ENCODE measurements at regions not wholly inside any gene's neighbourhood (a gene's known extent, or its start where the extent isn't known, plus 50 kb on each side); places are given as distances from the start of the nearest gene placed in this dataset.

DNA sequence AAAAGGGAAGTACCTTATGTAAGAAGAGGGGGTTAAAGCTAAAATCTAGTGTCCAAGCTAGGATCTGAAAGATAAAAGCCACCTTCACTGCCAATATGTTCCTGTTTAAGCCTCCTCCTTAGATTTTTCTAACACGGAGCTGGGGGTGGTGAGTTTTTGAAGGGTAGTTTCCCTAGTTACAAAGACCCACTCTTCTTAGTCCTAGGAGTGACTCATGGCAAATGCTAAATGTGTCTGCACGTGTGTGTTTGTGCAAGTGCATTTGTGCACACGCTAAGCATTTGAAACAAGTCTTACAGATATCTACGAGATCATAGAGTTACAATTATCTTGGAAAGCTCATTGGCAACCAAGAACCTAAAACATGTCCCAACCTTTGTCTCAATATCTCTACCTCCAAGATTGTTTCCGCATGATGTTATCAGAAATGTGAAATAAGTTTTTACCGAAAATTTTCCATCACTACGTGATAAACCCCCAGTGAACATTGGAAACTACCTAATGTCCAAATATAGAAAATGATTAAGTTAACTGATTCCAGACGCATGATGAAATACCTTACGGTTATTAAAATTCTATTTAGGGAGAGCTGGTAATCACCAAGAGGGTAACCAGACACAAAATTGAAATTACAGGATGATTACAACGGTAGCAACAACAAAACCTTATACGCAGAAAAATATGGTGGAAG is 78.0 kb upstream of the HRH2 start:
- no peak for ATAC-seq
- Mint-ChIP-seq H3K4me3 (no peak overlapping the region), H3K9me3 (peaks cover 4% of the 10 kb centered on the region), H3K27me3 (peaks cover 25 to 38% of the 10 kb centered on the region in 2 donors), H3K27ac (no peak overlapping the region), H3K36me3 (no peaks in the 10 kb centered on the region), H3K4me1 (ENCODE audit: low read depth in 2 of 2) (peaks cover 0 to 2% of the 10 kb centered on the region in 2 donors)
- DNase-seq (ENCODE audit: low spot score), result no peak

- DNase-seq (ENCODE audit: low spot score) (no peak), ATAC-seq (no peak)
- Mint-ChIP-seq H3K27me3 (peaks cover 13 to 32% of the 10 kb centered on the region in 2 donors), H3K9me3 (peaks cover 4% of the 10 kb centered on the region), H3K27ac (no peak overlapping the region), H3K36me3 (no peaks in the 10 kb centered on the region), H3K4me3 (no peak overlapping the region), H3K4me1 (ENCODE audit: low read depth in 2 of 2) (no peaks in the 10 kb centered on the region)
These were observed 75.2 kb upstream of the HRH2 start for GRCh38 chr5:175582697-175583096.

GRCh38 chr5:175585567-175585966 is 72.3 kb upstream of the HRH2 start:
- DNase-seq (ENCODE audit: low spot score), result no peak
- peaks cover 4% of the 10 kb centered on the region for H3K9me3 Mint-ChIP-seq
- no peaks in the 10 kb centered on the region for H3K4me1 Mint-ChIP-seq (ENCODE audit: low read depth in 2 of 2)
- no peaks in the 10 kb centered on the region for H3K36me3 Mint-ChIP-seq
- ATAC-seq, result no peak
- H3K27ac Mint-ChIP-seq, result no peak overlapping the region
- peaks cover 16 to 25% of the 10 kb centered on the region in 2 donors for H3K27me3 Mint-ChIP-seq
- no peak overlapping the region for H3K4me3 Mint-ChIP-seq

- no peak overlapping the region for H3K27ac Mint-ChIP-seq
These were observed 69.0 kb upstream of the HRH2 start for GRCh38 chr5:175588709-175589429.

DNA sequence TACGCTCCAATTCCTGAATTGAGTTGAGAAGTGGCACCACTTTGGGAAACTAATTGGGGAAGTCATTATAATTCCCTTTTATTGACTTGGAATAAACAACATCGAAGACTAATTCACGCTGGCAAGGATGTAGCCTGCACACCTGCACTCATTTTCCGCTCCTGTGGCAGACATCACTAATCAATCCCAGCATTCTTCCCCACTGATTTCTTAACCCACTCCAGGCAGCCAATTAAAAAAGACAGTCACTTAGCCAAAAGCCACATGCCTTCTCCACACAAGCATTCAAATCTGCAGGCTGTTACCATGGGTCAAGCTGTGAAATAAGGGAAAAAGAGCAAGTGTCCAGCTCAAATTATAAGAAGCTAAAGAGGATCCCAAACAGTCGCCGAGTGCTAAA is 68.2 kb upstream of the HRH2 start:
- Mint-ChIP-seq H3K27ac (no peak overlapping the region), H3K27me3 (peaks cover 16 to 22% of the 10 kb centered on the region in 2 donors), H3K4me3 (no peak overlapping the region), H3K4me1 (ENCODE audit: low read depth in 2 of 2) (no peaks in the 10 kb centered on the region), H3K9me3 (no peaks in the 10 kb centered on the region), H3K36me3 (no peaks in the 10 kb centered on the region)
- DNase-seq (ENCODE audit: low spot score), result no peak
- no peak for ATAC-seq

More at GRCh38 chr5:175588709-175589429, 69.0 kb upstream of the HRH2 start:
- no peak for ATAC-seq
- no peaks in the 10 kb centered on the region for H3K4me1 Mint-ChIP-seq (ENCODE audit: low read depth in 2 of 2)
- H3K9me3 Mint-ChIP-seq, result no peaks in the 10 kb centered on the region
- DNase-seq (ENCODE audit: low spot score), result no peak
- H3K36me3 Mint-ChIP-seq, result no peaks in the 10 kb centered on the region
- peaks cover 12 to 13% of the 10 kb centered on the region in 2 donors for H3K27me3 Mint-ChIP-seq
- H3K4me3 Mint-ChIP-seq, result no peak overlapping the region

GRCh38 chr5:175590471-175590881 is 67.4 kb upstream of the HRH2 start:
- no peak overlapping the region for H3K27ac Mint-ChIP-seq
- no peaks in the 10 kb centered on the region for H3K4me1 Mint-ChIP-seq (ENCODE audit: low read depth in 2 of 2)
- H3K4me3 Mint-ChIP-seq, result no peak overlapping the region
- no peak for DNase-seq (ENCODE audit: low spot score)
- H3K27me3 Mint-ChIP-seq, result peaks cover 18 to 29% of the 10 kb centered on the region in 2 donors
- no peaks in the 10 kb centered on the region for H3K9me3 Mint-ChIP-seq
- no peaks in the 10 kb centered on the region for H3K36me3 Mint-ChIP-seq
- peak in 1 of 2 donors; percentile 4 for ATAC-seq

GRCh38 chr5:175591293-175591692 is 66.6 kb upstream of the HRH2 start:
- Mint-ChIP-seq H3K27me3 (peaks cover 20 to 30% of the 10 kb centered on the region in 2 donors), H3K36me3 (no peaks in the 10 kb centered on the region), H3K4me3 (no peak overlapping the region), H3K27ac (no peak overlapping the region), H3K4me1 (ENCODE audit: low read depth in 2 of 2) (no peaks in the 10 kb centered on the region), H3K9me3 (no peaks in the 10 kb centered on the region)
- DNase-seq (ENCODE audit: low spot score), result no peak
- no peak for ATAC-seq

GRCh38 chr5:175593794-175594193 is 64.1 kb upstream of the HRH2 start:
- Mint-ChIP-seq H3K4me1 (ENCODE audit: low read depth in 2 of 2) (no peaks in the 10 kb centered on the region), H3K4me3 (no peak overlapping the region), H3K36me3 (no peaks in the 10 kb centered on the region), H3K27ac (no peak overlapping the region), H3K9me3 (no peaks in the 10 kb centered on the region), H3K27me3 (peaks cover 22 to 31% of the 10 kb centered on the region in 2 donors)
- ATAC-seq (no peak), DNase-seq (ENCODE audit: low spot score) (no peak)

DNA sequence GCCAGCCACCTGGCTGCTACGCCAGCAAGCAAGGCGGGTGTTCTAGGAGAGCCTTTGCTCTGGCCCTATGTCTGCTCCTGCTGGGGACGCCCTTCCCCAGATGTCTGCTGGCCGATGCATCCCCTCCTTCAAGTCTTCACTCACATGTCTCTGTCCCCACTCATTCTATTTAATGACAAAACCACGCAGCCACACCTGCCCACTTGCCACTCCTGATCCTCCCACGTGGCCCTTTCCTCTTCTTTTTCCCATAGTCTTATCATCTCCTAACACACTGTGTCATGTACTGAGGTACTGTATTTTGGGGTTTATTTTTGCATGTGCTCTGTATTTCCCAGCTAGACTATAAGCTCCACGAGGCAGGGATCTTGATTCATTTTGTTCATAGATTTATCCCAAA is 62.0 kb upstream of the HRH2 start:
- no peaks in the 10 kb centered on the region for H3K36me3 Mint-ChIP-seq
- no peak overlapping the region for H3K27ac Mint-ChIP-seq
- no peak overlapping the region for H3K4me3 Mint-ChIP-seq
- no peaks in the 10 kb centered on the region for H3K4me1 Mint-ChIP-seq (ENCODE audit: low read depth in 2 of 2)
- H3K27me3 Mint-ChIP-seq, result peaks cover 20 to 33% of the 10 kb centered on the region in 2 donors
- DNase-seq (ENCODE audit: low spot score) (no peak), ATAC-seq (no peak)
- H3K9me3 Mint-ChIP-seq, result no peaks in the 10 kb centered on the region

DNA sequence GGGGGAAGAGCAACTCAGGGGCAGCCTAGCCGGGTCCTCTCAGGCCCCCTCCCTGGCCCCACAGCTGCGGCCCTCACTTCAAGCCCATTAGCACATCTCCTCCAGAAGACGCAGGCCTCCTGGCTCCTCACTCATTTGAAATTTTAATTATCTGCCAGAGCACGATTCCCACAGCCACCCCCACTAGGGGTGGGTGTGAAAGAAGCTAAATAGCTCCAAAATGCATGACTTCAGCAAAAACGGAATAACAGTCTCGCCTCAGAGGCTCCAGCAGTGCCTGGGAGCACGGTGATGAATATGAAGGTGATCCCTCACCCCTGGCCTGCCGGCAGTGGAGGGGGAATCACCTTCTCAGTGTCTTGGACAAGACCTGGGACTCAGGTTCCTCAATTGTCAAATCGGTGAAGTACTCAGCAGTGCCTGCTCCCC is 61.1 kb upstream of the HRH2 start:
- no peaks in the 10 kb centered on the region for H3K9me3 Mint-ChIP-seq
- H3K27ac Mint-ChIP-seq, result no peak overlapping the region
- no peaks in the 10 kb centered on the region for H3K36me3 Mint-ChIP-seq
- H3K27me3 Mint-ChIP-seq, result peaks cover 20 to 33% of the 10 kb centered on the region in 2 donors
- no peaks in the 10 kb centered on the region for H3K4me1 Mint-ChIP-seq (ENCODE audit: low read depth in 2 of 2)
- no peak for ATAC-seq
- DNase-seq (ENCODE audit: low spot score), result no peak
- no peak overlapping the region for H3K4me3 Mint-ChIP-seq

DNA sequence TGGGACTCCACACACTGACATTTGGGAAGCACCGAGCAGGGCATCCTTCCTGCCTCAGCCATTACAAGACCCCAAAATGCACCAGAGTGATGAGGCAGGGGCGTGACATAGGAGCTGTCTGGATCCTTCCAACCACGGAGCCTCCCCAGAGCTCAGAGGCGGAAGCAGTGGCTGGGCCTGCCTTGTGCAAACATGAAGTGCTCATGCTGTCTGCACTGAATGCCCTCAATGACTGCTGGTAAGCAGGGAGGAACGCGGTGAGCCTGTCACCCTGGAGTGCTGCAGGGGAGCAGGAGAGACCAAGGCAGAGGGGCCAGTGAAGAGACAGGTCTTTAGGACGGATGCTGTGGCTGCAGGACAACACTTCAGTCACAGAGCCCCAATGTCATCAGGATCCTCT is 60.2 kb upstream of the HRH2 start:
- peaks cover 25 to 33% of the 10 kb centered on the region in 2 donors for H3K27me3 Mint-ChIP-seq
- no peak for DNase-seq (ENCODE audit: low spot score)
- no peaks in the 10 kb centered on the region for H3K4me1 Mint-ChIP-seq (ENCODE audit: low read depth in 2 of 2)
- no peaks in the 10 kb centered on the region for H3K36me3 Mint-ChIP-seq
- H3K9me3 Mint-ChIP-seq, result no peaks in the 10 kb centered on the region
- ATAC-seq, result peak in 1 of 2 donors; percentile 16
- no peak overlapping the region for H3K4me3 Mint-ChIP-seq
- H3K27ac Mint-ChIP-seq, result no peak overlapping the region

- no peaks in the 10 kb centered on the region for H3K4me1 Mint-ChIP-seq (ENCODE audit: low read depth in 2 of 2)
These were observed 59.1 kb upstream of the HRH2 start for GRCh38 chr5:175598774-175599173.

GRCh38 chr5:175599210-175599609 is 58.7 kb upstream of the HRH2 start:
- H3K27ac Mint-ChIP-seq, result no peak overlapping the region
- no peaks in the 10 kb centered on the region for H3K9me3 Mint-ChIP-seq
- ATAC-seq (no peak), DNase-seq (ENCODE audit: low spot score) (no peak)
- no peak overlapping the region for H3K4me3 Mint-ChIP-seq
- H3K36me3 Mint-ChIP-seq, result no peaks in the 10 kb centered on the region
- no peaks in the 10 kb centered on the region for H3K4me1 Mint-ChIP-seq (ENCODE audit: low read depth in 2 of 2)
- H3K27me3 Mint-ChIP-seq, result peaks cover 27 to 33% of the 10 kb centered on the region in 2 donors

More at GRCh38 chr5:175598774-175599173, 59.1 kb upstream of the HRH2 start:
- no peak for ATAC-seq
- Mint-ChIP-seq H3K36me3 (no peaks in the 10 kb centered on the region), H3K27me3 (peaks cover 27 to 33% of the 10 kb centered on the region in 2 donors), H3K4me3 (no peak overlapping the region), H3K27ac (no peak overlapping the region), H3K9me3 (no peaks in the 10 kb centered on the region)
- no peak for DNase-seq (ENCODE audit: low spot score)

DNA sequence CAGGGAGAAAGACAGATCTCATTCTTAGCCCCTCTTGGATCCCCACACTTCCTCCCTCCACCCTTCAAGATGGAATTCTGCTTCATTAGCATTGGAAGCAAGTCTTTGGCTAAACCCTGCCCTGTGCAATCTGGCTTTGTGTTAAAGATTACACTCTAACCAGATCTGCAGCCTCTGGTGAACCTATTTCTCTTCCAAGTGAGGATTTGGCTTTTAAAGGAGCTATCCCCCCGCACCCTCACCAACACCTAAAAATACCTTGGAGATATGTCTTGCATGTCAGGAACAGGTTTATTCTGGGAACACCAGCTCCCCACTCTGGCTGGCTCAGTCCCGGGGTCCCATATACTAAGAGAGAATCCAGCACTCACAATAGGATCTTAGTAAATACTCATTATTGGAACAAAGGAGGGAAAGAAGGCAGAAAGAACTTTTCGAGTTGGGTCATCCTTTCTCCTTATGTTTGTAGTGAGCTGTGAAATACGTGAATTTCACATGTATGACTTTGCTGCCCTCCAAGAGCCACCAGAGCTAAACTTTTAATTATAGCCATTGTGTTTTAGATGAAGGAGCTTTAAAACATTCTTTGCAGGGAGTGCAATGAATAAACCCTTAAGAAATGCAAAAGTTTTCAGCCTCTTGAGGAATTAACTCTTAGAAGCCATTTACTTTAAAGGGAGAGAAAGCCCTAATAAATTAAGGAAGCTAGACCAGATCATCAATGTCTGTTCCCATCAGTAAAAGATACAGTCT is 53.7 kb upstream of the HRH2 start:
- Mint-ChIP-seq H3K9me3 (peaks cover 3% of the 10 kb centered on the region), H3K36me3 (no peaks in the 10 kb centered on the region), H3K27me3 (peaks cover 14 to 24% of the 10 kb centered on the region in 2 donors), H3K4me1 (ENCODE audit: low read depth in 2 of 2) (no peaks in the 10 kb centered on the region), H3K4me3 (no peak overlapping the region), H3K27ac (no peak overlapping the region)
- ATAC-seq (no peak), DNase-seq (ENCODE audit: low spot score) (no peak)
